Activated CD4-positive, alpha-beta memory T cell treated with anti-CD3 and anti-CD28 coated beads for 36 hours (primary cell): ENCODE measurements at regions not wholly inside any gene's neighbourhood (a gene's known extent, or its start where the extent isn't known, plus 50 kb on each side); places are given as distances from the start of the nearest gene placed in this dataset.

Source experiments
- CTCF ChIA-PET: fragments of 350-600 bp; sonication (Branson Sonifier 250); formaldehyde crosslinking; loops from one replicate; lab custom pipeline; 2021; ENCODE audit warnings: antibody characterized with exemption, inconsistent platforms; lab: Charles Lee
- POLR2A ChIA-PET: fragments of 350-600 bp; sonication (Branson Sonifier 250); formaldehyde crosslinking; loops from one replicate; lab custom pipeline; 2021; ENCODE audit warnings: antibody characterized with exemption; lab: Charles Lee
- DNase-seq: peaks from one replicate; pipeline ENCODE4 v3.0.0-alpha.2; 2020
- H3K27ac Mint-ChIP-seq: one replicate; pipeline ENCODE4 v1.8.0; 2021; ENCODE audit warnings: mixed read lengths
- H3K27me3 Mint-ChIP-seq: one replicate; pipeline ENCODE4 v1.8.0; 2021; ENCODE audit warnings: mixed read lengths
- H3K36me3 Mint-ChIP-seq: one replicate; pipeline ENCODE4 v1.8.0; 2021; ENCODE audit warnings: mixed read lengths
- H3K4me1 Mint-ChIP-seq: one replicate; pipeline ENCODE4 v1.8.0; 2021; ENCODE audit warnings: low read depth, mixed read lengths
- H3K4me3 Mint-ChIP-seq: one replicate; pipeline ENCODE4 v1.8.0; 2021; ENCODE audit warnings: mild to moderate bottlenecking, mixed read lengths
- H3K9me3 Mint-ChIP-seq: one replicate; pipeline ENCODE4 v1.8.0; 2021; ENCODE audit warnings: mixed read lengths
- intact Hi-C: fragments of 100-400 bp; cut with micrococcal nuclease; formaldehyde crosslinking; loops from one replicate; pipeline ENCODE4 v1.15.1; 2023

DNA sequence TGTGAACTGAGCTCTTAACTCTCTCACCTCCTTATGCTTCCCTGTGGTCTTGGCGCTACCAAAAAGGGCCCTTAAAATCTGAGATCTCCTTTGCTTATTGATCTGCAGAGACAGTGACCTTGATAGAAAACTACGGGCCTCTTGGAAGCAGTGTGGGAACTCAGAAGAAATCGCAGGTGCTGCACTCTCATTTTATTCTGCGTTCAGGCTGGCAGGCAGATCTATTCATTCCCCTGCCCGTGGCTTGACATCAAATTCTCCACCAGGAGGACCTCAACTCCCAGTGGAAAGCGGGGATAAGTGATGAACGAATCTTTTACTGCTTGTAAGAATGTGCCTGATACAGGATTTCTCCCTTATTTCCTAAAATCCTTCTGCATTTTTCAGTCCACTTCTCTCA, 143.2 kb upstream of the SEL1L start:
- Mint-ChIP-seq H3K9me3 (no peaks in the 10 kb centered on the region), H3K27me3 (peaks cover 8% of the 10 kb centered on the region), H3K36me3 (no peaks in the 10 kb centered on the region), H3K4me3 (no peak overlapping the region), H3K4me1 (no peaks in the 10 kb centered on the region), H3K27ac (no peak overlapping the region)
- intact Hi-C loops = no loop called here
- no peak for DNase-seq
- POLR2A ChIA-PET = no interaction called here
- CTCF ChIA-PET = no interaction called here

DNA sequence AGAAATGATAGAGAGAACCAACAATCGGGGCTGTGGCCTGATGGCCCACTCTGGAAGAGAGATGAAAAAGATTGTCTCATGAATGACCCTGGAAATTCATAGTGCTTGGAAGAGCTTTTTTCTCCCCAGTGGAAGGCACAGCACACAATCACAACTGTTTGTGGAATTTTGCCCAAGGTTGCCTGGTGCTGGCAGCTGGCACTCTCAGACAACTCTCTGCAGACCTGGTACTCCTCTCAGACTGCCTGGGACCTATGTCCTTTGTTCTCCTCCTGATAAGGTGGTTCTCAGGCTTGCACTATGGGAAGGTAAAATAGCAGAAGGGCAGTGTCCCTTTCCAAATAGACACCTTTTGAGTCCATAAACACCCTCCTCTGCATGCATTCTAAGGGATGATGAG, 144.1 kb upstream of the SEL1L start:
- intact Hi-C loops = no loop called here
- no peaks in the 10 kb centered on the region for H3K4me1 Mint-ChIP-seq
- H3K27me3 Mint-ChIP-seq = peaks cover 8% of the 10 kb centered on the region
- CTCF ChIA-PET = no interaction called here
- no peaks in the 10 kb centered on the region for H3K9me3 Mint-ChIP-seq
- POLR2A ChIA-PET = no interaction called here
- no peak overlapping the region for H3K4me3 Mint-ChIP-seq
- no peak overlapping the region for H3K27ac Mint-ChIP-seq
- no peak for DNase-seq
- H3K36me3 Mint-ChIP-seq = no peaks in the 10 kb centered on the region

DNA sequence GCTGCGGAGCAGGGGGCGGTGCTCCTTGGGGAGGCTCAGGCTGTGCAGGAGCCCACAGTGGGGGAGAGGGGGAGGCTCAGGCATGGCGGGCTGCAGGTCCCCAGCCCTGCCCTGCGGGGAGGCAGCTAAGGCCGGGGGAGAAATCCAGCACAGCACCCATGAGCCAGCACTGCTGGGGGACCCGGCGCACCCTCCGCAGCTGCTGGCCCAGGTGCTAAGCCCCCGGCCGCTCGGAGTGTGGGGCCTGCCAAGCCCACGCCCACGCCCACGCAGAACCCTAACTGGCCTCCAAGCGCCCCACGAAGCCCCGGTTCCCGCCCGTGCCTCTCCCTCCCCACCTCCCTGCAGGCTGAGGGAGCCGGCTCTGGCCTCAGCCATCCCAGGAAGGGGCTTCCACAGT, 145.6 kb upstream of the SEL1L start:
- H3K36me3 Mint-ChIP-seq = no peaks in the 10 kb centered on the region
- H3K4me3 Mint-ChIP-seq = no peak overlapping the region
- peaks cover 8% of the 10 kb centered on the region for H3K27me3 Mint-ChIP-seq
- CTCF ChIA-PET = no interaction called here
- no peak for DNase-seq
- no peak overlapping the region for H3K27ac Mint-ChIP-seq
- H3K9me3 Mint-ChIP-seq = no peaks in the 10 kb centered on the region
- no peaks in the 10 kb centered on the region for H3K4me1 Mint-ChIP-seq
- intact Hi-C loops = no loop called here
- POLR2A ChIA-PET = no interaction called here

DNA sequence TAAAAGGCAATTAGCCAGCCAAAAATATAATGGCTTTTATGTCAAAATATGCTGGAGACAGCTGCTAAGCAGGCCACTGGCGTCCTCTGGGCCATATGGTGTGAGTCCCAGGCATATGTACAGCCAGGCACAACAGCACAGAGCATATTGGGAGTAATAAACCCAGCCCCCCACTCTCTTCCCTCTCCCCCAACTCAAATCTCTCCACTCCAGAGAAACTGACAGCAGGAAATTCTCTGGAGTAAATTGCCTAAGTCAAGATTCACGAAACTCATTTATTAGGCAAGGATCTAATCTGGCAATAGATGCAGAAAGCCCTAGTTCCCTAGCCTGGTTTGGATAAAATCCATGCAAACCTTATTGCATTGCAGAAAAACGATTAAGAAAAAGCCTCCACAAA, 147.9 kb upstream of the SEL1L start:
- H3K27ac Mint-ChIP-seq = no peak overlapping the region
- DNase-seq = no peak
- ChIA-PET CTCF (no interaction called here), POLR2A (no interaction called here)
- intact Hi-C loops = no loop called here
- H3K36me3 Mint-ChIP-seq = no peaks in the 10 kb centered on the region
- no peaks in the 10 kb centered on the region for H3K4me1 Mint-ChIP-seq
- no peaks in the 10 kb centered on the region for H3K9me3 Mint-ChIP-seq
- H3K4me3 Mint-ChIP-seq = no peak overlapping the region
- H3K27me3 Mint-ChIP-seq = peaks cover 7% of the 10 kb centered on the region

DNA sequence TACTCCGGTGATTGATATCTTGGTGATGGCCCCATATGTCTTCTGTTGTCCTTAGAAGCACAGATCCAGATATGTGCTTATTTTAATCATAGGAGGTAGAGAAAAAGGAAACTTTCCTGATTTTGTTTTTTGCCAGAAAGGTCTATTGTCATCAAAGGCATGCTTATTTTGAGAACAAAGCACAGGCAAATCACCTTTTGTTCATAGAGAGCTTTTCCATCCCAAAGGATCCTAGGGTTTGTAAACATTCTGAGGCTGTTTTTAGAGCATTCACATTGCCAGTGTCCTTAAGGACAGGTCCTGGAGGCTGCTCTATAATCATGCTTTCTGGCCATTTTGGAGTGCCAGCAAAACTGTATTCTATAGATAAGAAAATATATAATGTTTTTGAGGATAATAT, 148.5 kb upstream of the SEL1L start:
- Mint-ChIP-seq H3K4me3 (no peak overlapping the region), H3K27ac (no peak overlapping the region), H3K27me3 (peaks cover 7% of the 10 kb centered on the region), H3K36me3 (no peaks in the 10 kb centered on the region), H3K9me3 (no peaks in the 10 kb centered on the region), H3K4me1 (no peaks in the 10 kb centered on the region)
- CTCF ChIA-PET = no interaction called here
- intact Hi-C loops = no loop called here
- POLR2A ChIA-PET = no interaction called here
- no peak for DNase-seq

DNA sequence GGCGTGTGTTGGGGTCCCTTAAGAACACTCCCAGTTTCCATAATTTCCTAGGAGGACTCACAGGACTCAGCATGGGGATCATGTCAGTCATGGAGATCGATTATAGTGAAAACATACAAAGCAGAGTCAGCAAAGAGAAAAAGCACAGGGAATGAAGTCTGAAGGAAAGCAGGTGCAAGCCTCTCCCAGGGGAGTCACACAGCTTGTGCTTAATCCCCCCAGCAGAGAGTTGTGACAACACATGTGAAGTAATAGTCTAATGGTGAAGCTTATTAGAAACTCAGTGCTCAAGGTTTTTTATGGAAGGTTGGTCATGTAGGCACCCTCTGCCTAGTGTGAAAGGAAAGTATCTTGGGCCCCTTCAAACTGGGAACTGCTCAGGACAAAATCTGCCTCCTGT, 149.0 kb upstream of the SEL1L start:
- H3K4me3 Mint-ChIP-seq = no peak overlapping the region
- ChIA-PET CTCF (no interaction called here), POLR2A (no interaction called here)
- no peaks in the 10 kb centered on the region for H3K36me3 Mint-ChIP-seq
- no peak for DNase-seq
- intact Hi-C loops = no loop called here
- no peaks in the 10 kb centered on the region for H3K4me1 Mint-ChIP-seq
- no peaks in the 10 kb centered on the region for H3K9me3 Mint-ChIP-seq
- H3K27ac Mint-ChIP-seq = no peak overlapping the region
- H3K27me3 Mint-ChIP-seq = peaks cover 7% of the 10 kb centered on the region

DNA sequence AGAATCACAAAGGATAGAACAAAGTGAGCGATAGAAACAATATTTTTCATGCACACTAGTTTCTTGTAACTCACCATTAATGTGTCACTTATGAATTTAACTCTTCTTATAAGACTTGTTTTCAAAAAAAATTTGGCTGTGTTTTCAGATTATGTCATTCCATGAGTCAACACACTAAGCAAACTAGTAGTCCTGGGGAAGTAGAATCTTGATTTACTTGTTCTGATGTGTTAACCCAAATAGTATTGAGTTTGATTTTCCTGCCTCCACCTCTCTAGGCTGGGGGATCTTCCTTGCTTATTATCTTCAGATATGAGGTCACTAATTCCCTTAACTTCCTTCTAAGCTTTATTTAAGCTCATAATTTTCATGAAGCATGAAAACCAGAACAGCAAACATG, 151.0 kb upstream of the SEL1L start:
- H3K36me3 Mint-ChIP-seq = no peaks in the 10 kb centered on the region
- intact Hi-C loops = no loop called here
- POLR2A ChIA-PET = no interaction called here
- H3K4me1 Mint-ChIP-seq = no peaks in the 10 kb centered on the region
- peaks cover 7% of the 10 kb centered on the region for H3K27me3 Mint-ChIP-seq
- no peak for DNase-seq
- no peaks in the 10 kb centered on the region for H3K9me3 Mint-ChIP-seq
- CTCF ChIA-PET = interaction anchor here (0.7 kb wide), 1 partner anchor 57 kb away, joined by 3 read pairs; no protein-coding TSS in a partner anchor
- no peak overlapping the region for H3K27ac Mint-ChIP-seq
- H3K4me3 Mint-ChIP-seq = no peak overlapping the region

DNA sequence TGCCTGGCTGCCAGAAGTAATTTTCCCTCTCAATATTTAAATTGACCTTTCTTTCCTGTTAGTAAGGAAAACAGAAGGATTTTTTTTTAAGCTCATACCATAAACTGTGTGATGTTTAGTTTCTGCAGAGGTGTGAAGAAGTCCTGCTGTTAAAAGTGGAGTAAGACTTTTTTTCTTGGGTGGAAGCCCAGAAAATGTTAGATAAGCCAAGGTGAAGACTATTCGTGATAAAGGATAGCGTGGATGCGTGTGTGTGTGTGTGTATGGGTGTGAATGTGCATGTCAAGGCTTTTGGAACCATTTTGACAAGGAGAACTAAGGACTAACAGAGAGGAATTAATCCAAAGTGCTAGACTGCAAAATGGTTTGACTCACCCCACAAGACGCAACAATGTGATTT, 152.9 kb upstream of the SEL1L start:
- no peak overlapping the region for H3K27ac Mint-ChIP-seq
- no peaks in the 10 kb centered on the region for H3K36me3 Mint-ChIP-seq
- H3K4me3 Mint-ChIP-seq = no peak overlapping the region
- DNase-seq = no peak
- CTCF ChIA-PET = no interaction called here
- peaks cover 3% of the 10 kb centered on the region for H3K27me3 Mint-ChIP-seq
- intact Hi-C loops = no loop called here
- no peaks in the 10 kb centered on the region for H3K9me3 Mint-ChIP-seq
- POLR2A ChIA-PET = no interaction called here
- H3K4me1 Mint-ChIP-seq = no peaks in the 10 kb centered on the region

DNA sequence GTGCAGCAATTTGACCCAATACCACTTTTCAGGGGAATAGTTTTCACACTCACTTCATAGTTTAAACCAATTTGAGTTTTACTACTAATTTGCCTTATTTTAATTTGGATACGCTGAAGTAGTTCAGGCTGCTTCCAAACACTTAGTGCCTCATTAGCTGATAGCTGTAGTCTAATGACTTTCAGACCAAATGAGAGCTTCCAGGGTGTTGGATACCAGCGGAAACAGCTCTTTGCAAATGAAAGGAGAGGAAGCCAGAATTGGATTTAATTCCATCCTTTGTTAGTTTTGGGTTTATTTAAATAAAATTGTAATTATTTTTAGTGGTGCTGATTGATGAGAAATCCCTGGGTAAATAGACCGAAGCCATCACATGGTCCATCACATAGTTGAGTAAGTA, 158.3 kb upstream of the SEL1L start:
- H3K27ac Mint-ChIP-seq = no peak overlapping the region
- H3K9me3 Mint-ChIP-seq = no peaks in the 10 kb centered on the region
- DNase-seq = no peak
- ChIA-PET CTCF (no interaction called here), POLR2A (no interaction called here)
- intact Hi-C loops = no loop called here
- no peaks in the 10 kb centered on the region for H3K36me3 Mint-ChIP-seq
- H3K4me3 Mint-ChIP-seq = no peak overlapping the region
- H3K4me1 Mint-ChIP-seq = no peaks in the 10 kb centered on the region
- no peaks in the 10 kb centered on the region for H3K27me3 Mint-ChIP-seq

DNA sequence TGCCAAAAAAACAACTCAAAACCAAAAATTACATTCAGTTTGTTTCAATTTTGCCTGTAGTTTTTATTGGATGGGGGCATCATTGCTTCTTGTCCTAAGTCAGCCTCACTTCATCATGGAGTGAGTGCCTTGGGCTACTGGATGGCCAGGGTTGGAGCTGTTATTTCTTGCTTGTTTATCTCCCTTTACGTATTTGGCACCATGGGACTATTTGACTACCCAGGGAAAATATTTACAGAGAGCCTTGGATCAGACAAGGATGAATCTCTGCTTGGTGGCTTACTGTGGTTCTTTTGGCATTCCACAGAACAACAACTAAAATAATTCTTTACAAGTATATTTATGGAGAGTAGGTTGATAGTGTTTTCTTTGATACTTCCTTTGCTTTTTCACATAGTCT, 160.8 kb upstream of the SEL1L start:
- no peak overlapping the region for H3K4me3 Mint-ChIP-seq
- no peaks in the 10 kb centered on the region for H3K36me3 Mint-ChIP-seq
- DNase-seq = no peak
- no peaks in the 10 kb centered on the region for H3K9me3 Mint-ChIP-seq
- no peaks in the 10 kb centered on the region for H3K27me3 Mint-ChIP-seq
- POLR2A ChIA-PET = no interaction called here
- intact Hi-C loops = no loop called here
- CTCF ChIA-PET = no interaction called here
- no peaks in the 10 kb centered on the region for H3K4me1 Mint-ChIP-seq
- H3K27ac Mint-ChIP-seq = no peak overlapping the region

DNA sequence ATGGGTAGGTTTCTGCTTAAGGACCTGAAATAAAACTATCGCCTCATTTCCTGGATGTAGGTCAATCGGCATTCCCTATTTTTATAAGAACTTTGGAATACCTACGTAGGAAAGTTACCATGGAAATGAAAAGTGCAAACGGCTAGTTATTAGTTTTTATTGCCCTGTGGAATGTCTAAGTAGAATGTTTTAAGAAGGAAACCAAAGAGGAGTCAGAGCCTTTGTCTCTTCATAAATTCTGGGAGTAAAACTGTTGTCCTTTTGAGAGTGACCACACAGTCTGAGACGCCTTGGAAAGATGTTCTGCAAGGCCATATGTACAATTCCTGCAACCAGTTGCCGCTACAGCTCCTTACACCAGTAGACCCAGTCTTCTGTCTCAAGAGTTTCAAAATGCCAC, 176.0 kb upstream of the SEL1L start:
- Mint-ChIP-seq H3K27me3 (no peaks in the 10 kb centered on the region), H3K36me3 (no peaks in the 10 kb centered on the region), H3K4me1 (no peaks in the 10 kb centered on the region), H3K27ac (no peak overlapping the region), H3K9me3 (peaks cover 4% of the 10 kb centered on the region), H3K4me3 (no peak overlapping the region)
- intact Hi-C loops = no loop called here
- no peak for DNase-seq
- ChIA-PET CTCF (no interaction called here), POLR2A (no interaction called here)

DNA sequence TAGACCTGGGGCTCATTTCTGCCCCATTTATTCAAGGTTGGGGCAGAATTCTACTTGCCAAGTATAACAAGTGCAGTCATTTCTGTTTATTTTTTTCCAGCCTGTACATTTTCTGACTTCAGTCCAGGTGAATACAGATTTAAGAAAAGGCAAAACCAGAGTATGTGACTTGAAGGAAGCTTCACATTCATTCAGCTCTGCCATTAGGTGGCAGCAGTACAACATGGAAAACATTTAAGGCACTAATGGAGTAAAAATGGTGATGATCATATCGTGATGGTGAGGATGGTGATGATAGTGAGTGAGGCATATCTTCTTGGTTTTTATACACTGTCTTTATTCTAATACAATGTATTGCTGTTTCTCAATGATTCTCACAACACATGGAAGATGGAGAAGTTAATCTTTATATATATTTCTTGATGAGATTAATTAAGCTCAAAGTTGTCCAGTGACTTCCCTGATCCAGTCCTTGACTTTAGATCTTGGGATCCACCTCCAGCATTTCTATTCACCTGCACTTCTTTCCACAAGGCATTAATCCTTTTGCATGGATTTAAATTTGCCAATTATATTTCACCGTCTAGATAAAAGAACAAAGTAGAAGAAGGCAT, 176.7 kb upstream of the SEL1L start:
- no peaks in the 10 kb centered on the region for H3K36me3 Mint-ChIP-seq
- H3K9me3 Mint-ChIP-seq = peaks cover 3% of the 10 kb centered on the region
- CTCF ChIA-PET = no interaction called here
- H3K4me3 Mint-ChIP-seq = no peak overlapping the region
- intact Hi-C loops = no loop called here
- H3K4me1 Mint-ChIP-seq = no peaks in the 10 kb centered on the region
- H3K27ac Mint-ChIP-seq = no peak overlapping the region
- H3K27me3 Mint-ChIP-seq = no peaks in the 10 kb centered on the region
- no peak for DNase-seq
- POLR2A ChIA-PET = no interaction called here

DNA sequence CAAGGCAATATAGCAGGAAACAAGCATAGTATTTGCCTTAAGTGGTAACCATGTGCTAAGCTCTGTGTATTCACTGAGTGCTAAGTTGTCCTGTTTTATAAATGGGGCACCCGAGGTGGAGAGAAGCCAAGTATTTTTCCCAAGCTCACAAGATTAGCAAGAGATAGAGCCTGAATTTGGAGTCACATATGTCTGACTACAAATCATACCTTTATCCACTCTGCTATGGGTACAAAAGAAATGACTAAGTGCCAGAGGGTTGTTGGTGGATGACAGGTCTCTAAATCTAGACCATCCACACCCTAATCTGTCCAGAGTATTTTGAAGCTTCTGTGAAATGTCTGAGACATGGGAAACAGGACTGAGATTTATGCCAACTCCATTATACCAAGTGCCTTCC, 182.1 kb upstream of the SEL1L start:
- no peak overlapping the region for H3K4me3 Mint-ChIP-seq
- no peaks in the 10 kb centered on the region for H3K9me3 Mint-ChIP-seq
- H3K4me1 Mint-ChIP-seq = no peaks in the 10 kb centered on the region
- ChIA-PET POLR2A (no interaction called here), CTCF (no interaction called here)
- no peak overlapping the region for H3K27ac Mint-ChIP-seq
- DNase-seq = no peak
- intact Hi-C loops = no loop called here
- no peaks in the 10 kb centered on the region for H3K27me3 Mint-ChIP-seq
- H3K36me3 Mint-ChIP-seq = no peaks in the 10 kb centered on the region
